ENCODE measurements at regions not wholly inside any gene's neighbourhood (a gene's known extent, or its start where the extent isn't known, plus 50 kb on each side); places are given as distances from the start of the nearest gene placed in this dataset.

GRCh38 chr12:34190054-34190453 lies 167.8 kb downstream of the ALG10 start:
- TF ChIP-seq CTCF (IDR thresholded peaks at IDR 0.05) = no peak
- TF ChIP-seq POLR2A (IDR thresholded peaks at IDR 0.05) = no peak

Data from thyroid gland (tissue), 4 donors.